ENCODE measurements at regions not wholly inside any gene's neighbourhood (a gene's known extent, or its start where the extent isn't known, plus 50 kb on each side); places are given as distances from the start of the nearest gene placed in this dataset.

DNA sequence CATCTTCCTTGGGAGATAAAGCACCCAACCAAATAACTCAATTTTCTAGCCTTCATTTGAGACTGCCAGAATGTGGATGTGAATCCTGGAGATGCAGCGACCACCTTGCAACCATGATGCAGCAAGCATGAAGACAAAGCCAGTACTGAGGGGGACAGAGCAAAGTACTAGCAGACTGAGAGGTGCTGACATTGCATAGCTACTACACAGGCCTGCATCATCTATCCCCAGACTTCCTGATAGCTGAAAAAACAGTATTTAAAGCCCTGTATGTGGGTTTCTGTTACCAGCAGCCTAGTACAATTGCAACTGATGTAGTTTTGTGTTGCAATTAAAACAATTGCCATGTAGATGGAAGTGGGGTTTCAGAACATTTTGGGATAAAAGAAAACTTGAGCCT, 146.3 kb upstream of the VEPH1 start:
- H3K4me3 ChIP-seq, result no peak overlapping the region
- no peaks in the 10 kb centered on the region for H3K27me3 ChIP-seq (ENCODE audit: control insufficient read depth in 2 of 2, insufficient read depth in 2 of 2, low read length in 2 of 2)
- H4K20me1 ChIP-seq (replicated peaks; ENCODE audit: control insufficient read depth, insufficient read depth, low read length), result no peaks in the 10 kb centered on the region
- in situ Hi-C loops (cut with MboI), result no loop called here
- ATAC-seq (no peak), DNase-seq (ENCODE audit: extremely low read depth in 1 of 4, low spot score in 3 of 4) (no peak), FAIRE-seq (no peak)
- no peak overlapping the region for H3K4me2 ChIP-seq (ENCODE audit: insufficient read depth, low read length)
- H3K36me3 ChIP-seq (ENCODE audit: control insufficient read depth, insufficient read depth, low read length), result no peaks in the 10 kb centered on the region
- H2AFZ ChIP-seq (ENCODE audit: low read depth, low read length), result no peak overlapping the region
- BruUV-seq (replicated peaks), result no TSS peak
- no peaks in the 10 kb centered on the region for H3K9me1 ChIP-seq (ENCODE audit: control insufficient read depth, insufficient read depth, low read length)
- POLR2A ChIA-PET, result no interaction called here
- H3K79me2 ChIP-seq (ENCODE audit: control insufficient read depth, insufficient read depth, low read length), result no peaks in the 10 kb centered on the region
- H3K9ac ChIP-seq (ENCODE audit: insufficient read depth in 1 of 2, low read depth in 2 of 2, low read length in 2 of 2), result no peak overlapping the region
- intact Hi-C loops (cut with micrococcal nuclease), result no loop called here
- H3K27ac ChIP-seq (ENCODE audit: extremely low read depth, low read depth, low read length), result no peak overlapping the region
- CTCF ChIA-PET (ENCODE audit: low intra/inter-chr PET ratio), result no interaction called here
- H3K4me1 ChIP-seq (replicated peaks in 1 of 2; ENCODE audit: control insufficient read depth in 2 of 2, insufficient read depth in 2 of 2, low read length in 2 of 2), result no peaks in the 10 kb centered on the region
- 0% methylated on average over 1 of the region's 1 CpG for WGBS (ENCODE audit: insufficient coverage, low coverage, missing lambda C conversion rate)
- H3K9me3 ChIP-seq (replicated peaks; ENCODE audit: control insufficient read depth, insufficient read depth, low read depth, low read length), result no peaks in the 10 kb centered on the region
- no peak for TF ChIP-seq MAFG (tag; conservative IDR thresholded peaks at IDR 0.05)
- no peak for TF ChIP-seq NR4A1 (CRISPR knock-in tag; IDR thresholded peaks at IDR 0.05)
- TF ChIP-seq NR4A1 (tag; IDR thresholded peaks at IDR 0.05), result no peak
- TF ChIP-seq PYGO2 (tag; IDR thresholded peaks at IDR 0.05), result no peak
- TF ChIP-seq SMARCE1 (IDR thresholded peaks at IDR 0.05), result no peak
- TF ChIP-seq EZH2 (IDR thresholded peaks at IDR 0.05; ENCODE audit: borderline replicate concordance, low read depth, low read length), result no peak
- no peak for TF ChIP-seq RFX5 (IDR thresholded peaks at IDR 0.05; ENCODE audit: low read depth, low read length)
- no peak for TF ChIP-seq SMAD1 (IDR thresholded peaks at IDR 0.05; ENCODE audit: low read depth, low read length, partially characterized antibody)
- TF ChIP-seq, protein P1, sequence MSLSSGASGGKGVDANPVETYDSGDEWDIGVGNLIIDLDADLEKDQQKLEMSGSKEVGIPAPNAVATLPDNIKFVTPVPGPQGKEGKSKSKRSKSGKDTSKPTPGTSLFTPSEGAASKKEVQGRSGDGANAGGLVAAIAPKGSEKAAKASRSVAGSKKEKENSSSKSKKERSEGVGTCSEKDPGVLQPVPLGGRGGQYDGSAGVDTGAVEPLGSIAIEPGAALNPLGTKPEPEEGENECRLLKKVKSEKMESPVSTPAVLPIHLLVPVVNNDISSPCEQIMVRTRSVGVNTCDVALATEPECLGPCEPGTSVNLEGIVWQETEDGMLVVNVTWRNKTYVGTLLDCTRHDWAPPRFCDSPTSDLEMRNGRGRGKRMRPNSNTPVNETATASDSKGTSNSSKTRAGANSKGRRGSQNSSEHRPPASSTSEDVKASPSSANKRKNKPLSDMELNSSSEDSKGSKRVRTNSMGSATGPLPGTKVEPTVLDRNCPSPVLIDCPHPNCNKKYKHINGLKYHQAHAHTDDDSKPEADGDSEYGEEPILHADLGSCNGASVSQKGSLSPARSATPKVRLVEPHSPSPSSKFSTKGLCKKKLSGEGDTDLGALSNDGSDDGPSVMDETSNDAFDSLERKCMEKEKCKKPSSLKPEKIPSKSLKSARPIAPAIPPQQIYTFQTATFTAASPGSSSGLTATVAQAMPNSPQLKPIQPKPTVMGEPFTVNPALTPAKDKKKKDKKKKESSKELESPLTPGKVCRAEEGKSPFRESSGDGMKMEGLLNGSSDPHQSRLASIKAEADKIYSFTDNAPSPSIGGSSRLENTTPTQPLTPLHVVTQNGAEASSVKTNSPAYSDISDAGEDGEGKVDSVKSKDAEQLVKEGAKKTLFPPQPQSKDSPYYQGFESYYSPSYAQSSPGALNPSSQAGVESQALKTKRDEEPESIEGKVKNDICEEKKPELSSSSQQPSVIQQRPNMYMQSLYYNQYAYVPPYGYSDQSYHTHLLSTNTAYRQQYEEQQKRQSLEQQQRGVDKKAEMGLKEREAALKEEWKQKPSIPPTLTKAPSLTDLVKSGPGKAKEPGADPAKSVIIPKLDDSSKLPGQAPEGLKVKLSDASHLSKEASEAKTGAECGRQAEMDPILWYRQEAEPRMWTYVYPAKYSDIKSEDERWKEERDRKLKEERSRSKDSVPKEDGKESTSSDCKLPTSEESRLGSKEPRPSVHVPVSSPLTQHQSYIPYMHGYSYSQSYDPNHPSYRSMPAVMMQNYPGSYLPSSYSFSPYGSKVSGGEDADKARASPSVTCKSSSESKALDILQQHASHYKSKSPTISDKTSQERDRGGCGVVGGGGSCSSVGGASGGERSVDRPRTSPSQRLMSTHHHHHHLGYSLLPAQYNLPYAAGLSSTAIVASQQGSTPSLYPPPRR (CRISPR knock-in tag; IDR thresholded peaks at IDR 0.05; ENCODE audit: borderline replicate concordance), result no peak
- TF ChIP-seq ZNF778 (CRISPR knock-in tag; IDR thresholded peaks at IDR 0.05), result no peak
- TF ChIP-seq ETV6 (IDR thresholded peaks at IDR 0.05; ENCODE audit: borderline replicate concordance in 1 of 2, low read depth in 2 of 2, low read length in 1 of 2), result no peak
- TF ChIP-seq ETV6 (CRISPR knock-in tag; IDR thresholded peaks at IDR 0.05; ENCODE audit: borderline replicate concordance), result no peak
- no peak for TF ChIP-seq SREBF1 (IDR thresholded peaks at IDR 0.05; ENCODE audit: borderline replicate concordance, low read depth, low read length)
- TF ChIP-seq MTF1 (CRISPR knock-in tag; IDR thresholded peaks at IDR 0.05; ENCODE audit: borderline replicate concordance), result no peak
- TF ChIP-seq ZNF384 (IDR thresholded peaks at IDR 0.05; ENCODE audit: low read depth, low read length), result no peak
- TF ChIP-seq MECOM (CRISPR knock-in tag; IDR thresholded peaks at IDR 0.05), result no peak
- TF ChIP-seq, protein P2, sequence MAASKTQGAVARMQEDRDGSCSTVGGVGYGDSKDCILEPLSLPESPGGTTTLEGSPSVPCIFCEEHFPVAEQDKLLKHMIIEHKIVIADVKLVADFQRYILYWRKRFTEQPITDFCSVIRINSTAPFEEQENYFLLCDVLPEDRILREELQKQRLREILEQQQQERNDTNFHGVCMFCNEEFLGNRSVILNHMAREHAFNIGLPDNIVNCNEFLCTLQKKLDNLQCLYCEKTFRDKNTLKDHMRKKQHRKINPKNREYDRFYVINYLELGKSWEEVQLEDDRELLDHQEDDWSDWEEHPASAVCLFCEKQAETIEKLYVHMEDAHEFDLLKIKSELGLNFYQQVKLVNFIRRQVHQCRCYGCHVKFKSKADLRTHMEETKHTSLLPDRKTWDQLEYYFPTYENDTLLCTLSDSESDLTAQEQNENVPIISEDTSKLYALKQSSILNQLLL (CRISPR knock-in tag; IDR thresholded peaks at IDR 0.05; ENCODE audit: borderline replicate concordance), result no peak
- no peak for TF ChIP-seq GTF2E2 (tag; IDR thresholded peaks at IDR 0.05)
- TF ChIP-seq, protein P3, sequence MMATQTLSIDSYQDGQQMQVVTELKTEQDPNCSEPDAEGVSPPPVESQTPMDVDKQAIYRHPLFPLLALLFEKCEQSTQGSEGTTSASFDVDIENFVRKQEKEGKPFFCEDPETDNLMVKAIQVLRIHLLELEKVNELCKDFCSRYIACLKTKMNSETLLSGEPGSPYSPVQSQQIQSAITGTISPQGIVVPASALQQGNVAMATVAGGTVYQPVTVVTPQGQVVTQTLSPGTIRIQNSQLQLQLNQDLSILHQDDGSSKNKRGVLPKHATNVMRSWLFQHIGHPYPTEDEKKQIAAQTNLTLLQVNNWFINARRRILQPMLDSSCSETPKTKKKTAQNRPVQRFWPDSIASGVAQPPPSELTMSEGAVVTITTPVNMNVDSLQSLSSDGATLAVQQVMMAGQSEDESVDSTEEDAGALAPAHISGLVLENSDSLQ (IDR thresholded peaks at IDR 0.05), result no peak
